Fibroblast of pulmonary artery (primary cell): ENCODE measurements at regions not wholly inside any gene's neighbourhood (a gene's known extent, or its start where the extent isn't known, plus 50 kb on each side); places are given as distances from the start of the nearest gene placed in this dataset.

Source experiments
- DNase-seq: peaks from one replicate; pipeline ENCODE4 v3.0.0-alpha.2; 2010; ENCODE audit warnings: low read depth
- H3K4me3 ChIP-seq: replicated peaks from 2 replicates; pipeline ENCODE4 v1.5.1; 2011; ENCODE audit warnings: low read depth, mild to moderate bottlenecking, control low read depth, low read length, moderate library complexity
- CTCF ChIP-seq: IDR thresholded peaks from 2 replicates; pipeline ENCODE4 v1.5.1; 2011; ENCODE audit warnings: mild to moderate bottlenecking, control low read depth, low read length, inconsistent platforms; ENCODE audit errors: missing control alignments

DNA sequence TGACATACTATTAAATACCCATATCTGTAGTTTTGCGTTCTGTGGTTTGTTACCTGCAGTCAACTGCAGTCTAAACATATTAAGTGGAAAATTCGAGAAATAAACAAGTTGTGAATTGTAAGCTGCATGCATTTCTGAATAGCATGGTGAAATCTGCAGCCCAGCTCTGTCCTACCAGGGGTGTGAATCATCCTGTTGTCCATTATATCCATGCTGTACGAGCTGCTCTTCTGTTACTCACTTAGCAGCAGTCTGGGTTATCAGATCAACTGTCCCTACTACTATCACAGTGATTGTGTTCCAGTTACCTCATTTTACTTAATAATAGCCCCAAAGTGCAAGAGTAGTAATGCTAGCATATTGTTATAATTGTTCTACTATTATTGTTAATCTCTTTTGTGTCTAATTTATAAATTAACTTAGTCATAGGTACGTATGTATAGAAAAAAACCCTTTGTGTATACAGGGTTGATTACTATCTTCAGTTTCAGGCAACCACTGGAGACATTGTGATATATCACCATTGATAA lies 173.7 kb upstream of the FAT4 start:
- TF ChIP-seq CTCF, result no peak
- peak; percentile 60 for DNase-seq
- no peak overlapping the region for H3K4me3 ChIP-seq

DNA sequence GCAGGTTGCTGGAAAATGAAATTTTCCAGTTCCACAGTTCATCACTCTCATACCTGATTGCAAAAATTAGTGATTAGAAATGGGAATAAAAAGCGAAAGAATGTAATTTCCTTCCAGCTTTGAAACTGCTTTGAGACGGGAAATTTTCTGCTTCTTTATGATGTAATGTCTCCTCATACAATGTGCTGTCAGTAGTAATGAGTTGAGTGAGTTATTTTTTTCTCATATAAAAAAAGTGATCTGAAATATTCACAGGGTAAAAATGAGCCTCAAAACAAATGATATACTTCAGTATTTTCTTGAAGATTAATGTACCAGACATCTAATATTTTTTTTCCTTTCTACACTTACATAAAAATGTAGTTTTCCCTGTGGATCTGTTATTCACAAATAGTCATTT lies 179.1 kb upstream of the FAT4 start:
- no peak for TF ChIP-seq CTCF
- H3K4me3 ChIP-seq, result no peak overlapping the region
- DNase-seq, result peak; percentile 3

DNA sequence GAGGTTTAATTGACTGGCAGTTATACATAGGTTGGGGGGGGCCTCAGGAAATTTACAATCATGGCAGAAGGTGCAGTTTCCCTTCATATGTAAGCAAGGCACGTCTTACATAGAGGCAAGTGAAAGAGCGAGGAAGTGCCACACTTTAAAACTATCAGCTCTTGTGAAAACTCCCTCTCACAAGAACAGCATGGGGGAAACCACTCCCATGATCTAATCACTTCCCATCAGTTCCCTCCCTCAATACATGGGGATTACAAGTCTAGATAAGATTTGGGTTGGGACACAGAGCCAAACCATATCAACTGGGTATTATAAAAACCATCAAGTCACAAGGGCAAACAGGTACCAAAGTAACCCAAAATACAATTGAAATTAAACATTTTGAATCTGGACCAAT lies 182.0 kb upstream of the FAT4 start:
- H3K4me3 ChIP-seq, result no peak overlapping the region
- DNase-seq, result no peak
- no peak for TF ChIP-seq CTCF

GRCh38 chr4:125131891-125132680 lies 182.7 kb upstream of the FAT4 start:
- no peak for DNase-seq
- no peak overlapping the region for H3K4me3 ChIP-seq
- TF ChIP-seq CTCF, result no peak

- H3K4me3 ChIP-seq, result no peak overlapping the region
- TF ChIP-seq CTCF, result no peak
- DNase-seq, result peak; percentile 62
Observed at GRCh38 chr4:125125276-125125675, 189.5 kb upstream of the FAT4 start.

GRCh38 chr4:125123570-125124109 lies 191.1 kb upstream of the FAT4 start:
- no peak for TF ChIP-seq CTCF
- peak; percentile 55 for DNase-seq
- H3K4me3 ChIP-seq, result no peak overlapping the region
